ENCODE measurements at regions not wholly inside any gene's neighbourhood (a gene's known extent, or its start where the extent isn't known, plus 50 kb on each side); places are given as distances from the start of the nearest gene placed in this dataset.
"Not testable (repeated sequence)": the region's sequence is repeated elsewhere in the genome, so short reads cannot be mapped to it uniquely, and the experiment has no call there.

- no peak for DNase-seq (ENCODE audit: low spot score in 2 of 2)
- H3K27ac ChIP-seq, result no peak overlapping the region
- H3K36me3 ChIP-seq, result no peaks in the 10 kb centered on the region
- no peaks in the 10 kb centered on the region for H3K27me3 ChIP-seq
- H3K4me3 ChIP-seq, result no peak overlapping the region
- 93% methylated on average over 1 of the region's 1 CpG for WGBS
- H3K9me3 ChIP-seq, result no peaks in the 10 kb centered on the region
- TF ChIP-seq POLR2AphosphoS5 (IDR thresholded peaks at IDR 0.05) (no peak), EP300 (IDR thresholded peaks at IDR 0.05) (no peak), POLR2A (IDR thresholded peaks at IDR 0.05) (no peak), CTCF (IDR thresholded peaks at IDR 0.05) (no peak)
- H3K4me1 ChIP-seq, result no peaks in the 10 kb centered on the region
Measured at GRCh38 chr1:224825525-224826000, 103.9 kb upstream of the DNAH14 start.

GRCh38 chr1:224828691-224829090, 100.8 kb upstream of the DNAH14 start:
- Histone ChIP-seq H3K4me1 (no peaks in the 10 kb centered on the region), H3K27ac (no peak overlapping the region), H3K36me3 (no peaks in the 10 kb centered on the region), H3K9me3 (no peaks in the 10 kb centered on the region), H3K4me3 (no peak overlapping the region), H3K27me3 (no peaks in the 10 kb centered on the region)
- DNase-seq (ENCODE audit: low spot score in 2 of 2), result no peak
- TF ChIP-seq EP300 (IDR thresholded peaks at IDR 0.05) (no peak), POLR2AphosphoS5 (IDR thresholded peaks at IDR 0.05) (no peak), CTCF (IDR thresholded peaks at IDR 0.05) (no peak), POLR2A (IDR thresholded peaks at IDR 0.05) (no peak)

GRCh38 chr1:224831501-224831900, 98.0 kb upstream of the DNAH14 start:
- Histone ChIP-seq H3K9me3 (no peaks in the 10 kb centered on the region), H3K36me3 (no peaks in the 10 kb centered on the region), H3K4me1 (no peaks in the 10 kb centered on the region), H3K27me3 (no peaks in the 10 kb centered on the region), H3K27ac (no peak overlapping the region), H3K4me3 (no peak overlapping the region)
- TF ChIP-seq EP300 (IDR thresholded peaks at IDR 0.05) (no peak), POLR2A (IDR thresholded peaks at IDR 0.05) (no peak), POLR2AphosphoS5 (IDR thresholded peaks at IDR 0.05) (no peak), CTCF (IDR thresholded peaks at IDR 0.05) (no peak)
- WGBS, result 33% methylated on average over 3 of the region's 3 CpGs
- DNase-seq (ENCODE audit: low spot score in 2 of 2), result no peak

GRCh38 chr1:224839648-224840300, 89.7 kb upstream of the DNAH14 start:
- 71% methylated on average over 7 of the region's 7 CpGs for WGBS
- DNase-seq (ENCODE audit: low spot score in 2 of 2), result not testable (repeated sequence)

GRCh38 chr1:224841803-224842202, 87.7 kb upstream of the DNAH14 start:
- H3K4me3 ChIP-seq; H3K4me1 ChIP-seq; H3K27me3 ChIP-seq; H3K36me3 ChIP-seq; DNase-seq (ENCODE audit: low spot score in 2 of 2); H3K9me3 ChIP-seq; H3K27ac ChIP-seq: not testable (repeated sequence)
- 66% methylated on average over 2 of the region's 2 CpGs for WGBS

More at GRCh38 chr1:224839648-224840300, 89.7 kb upstream of the DNAH14 start:
- not testable (repeated sequence) for H3K4me1 ChIP-seq, H3K9me3 ChIP-seq, H3K4me3 ChIP-seq, H3K27ac ChIP-seq, H3K36me3 ChIP-seq, H3K27me3 ChIP-seq

GRCh38 chr1:224846119-224846907, 83.2 kb upstream of the DNAH14 start:
- peaks cover 9% of the 10 kb centered on the region for H3K4me1 ChIP-seq
- no peak for TF ChIP-seq POLR2A (IDR thresholded peaks at IDR 0.05)
- TF ChIP-seq EP300 (IDR thresholded peaks at IDR 0.05), result no peak
- TF ChIP-seq CTCF (IDR thresholded peaks at IDR 0.05), result no peak
- TF ChIP-seq POLR2AphosphoS5 (IDR thresholded peaks at IDR 0.05), result no peak
- no peak overlapping the region for H3K27ac ChIP-seq
- H3K9me3 ChIP-seq, result no peaks in the 10 kb centered on the region
- no peaks in the 10 kb centered on the region for H3K36me3 ChIP-seq
- no peaks in the 10 kb centered on the region for H3K27me3 ChIP-seq
- no peak overlapping the region for H3K4me3 ChIP-seq
- DNase-seq (ENCODE audit: low spot score in 2 of 2), result no peak
- 61% methylated on average over 2 of the region's 2 CpGs for WGBS

Measured in suprapubic skin (tissue), 4 donors.